Spinal cord (tissue), 9 donors: ENCODE measurements at regions not wholly inside any gene's neighbourhood (a gene's known extent, or its start where the extent isn't known, plus 50 kb on each side); places are given as distances from the start of the nearest gene placed in this dataset.

Experiments used
- DNase-seq, 6 donors: peaks; one replicate each; pipeline versions ENCODE4 v3.0.0 to v3.0.0-alpha.2; 2013 to 2015; ENCODE audit warnings: low spot score in 6 of 6, low read depth in 4 of 6
- H3K27ac ChIP-seq: one replicate; pipeline ENCODE4 v1.5.1; 2013; ENCODE audit warnings: low read depth, low read length, control low read depth
- H3K27me3 ChIP-seq: one replicate; pipeline ENCODE4 v1.6.1; 2013; ENCODE audit warnings: low read length; ENCODE audit not compliant: control insufficient read depth, insufficient read depth
- H3K36me3 ChIP-seq: one replicate; pipeline ENCODE4 v1.6.1; 2013; ENCODE audit warnings: low read length; ENCODE audit not compliant: control insufficient read depth, insufficient read depth
- H3K4me1 ChIP-seq: one replicate; pipeline ENCODE4 v1.6.1; 2013; ENCODE audit warnings: low read length; ENCODE audit not compliant: control insufficient read depth, insufficient read depth
- H3K4me3 ChIP-seq: one replicate; pipeline ENCODE4 v1.5.1; 2013; ENCODE audit warnings: low read depth, low read length, control low read depth
- H3K9me3 ChIP-seq: one replicate; pipeline ENCODE4 v1.6.1; 2013; ENCODE audit warnings: low read length; ENCODE audit not compliant: control insufficient read depth, insufficient read depth
- WGBS: methylation state at CpG from one replicate; pipeline ENCODE4 v1.1.5; 2013; ENCODE audit warnings: missing lambda C conversion rate; ENCODE audit not compliant: insufficient coverage; 5-methylcytosine and 5-hydroxymethylcytosine counted together
- donor health status: healthy.

DNA sequence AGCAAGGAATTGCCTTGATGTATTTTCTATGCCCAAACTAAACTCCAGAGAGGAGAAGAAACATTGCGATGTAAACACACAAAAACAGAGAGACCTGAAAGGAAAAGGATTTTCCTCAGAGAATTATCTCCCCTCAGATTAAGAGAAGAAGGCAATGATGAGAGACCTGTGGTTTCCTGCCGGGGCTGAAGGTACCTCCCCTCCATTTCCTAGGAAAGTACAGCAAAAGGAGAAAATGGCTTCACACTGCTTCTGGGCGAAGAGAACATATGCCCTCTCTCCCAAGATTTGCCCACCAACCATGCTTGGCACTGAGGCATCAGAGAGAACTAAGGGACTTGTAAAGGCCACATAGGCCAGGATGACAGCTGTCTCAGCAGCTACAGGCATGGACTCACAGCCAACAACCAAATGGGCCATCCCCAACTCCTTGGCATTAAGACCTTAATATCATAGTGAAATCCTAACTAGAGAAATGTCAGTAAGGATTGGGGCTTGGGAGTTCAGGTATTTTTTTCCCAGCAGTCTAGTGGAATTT, 523.0 kb downstream of the PTPRC start:
- Histone ChIP-seq H3K4me3 (no peak overlapping the region), H3K9me3 (no peaks in the 10 kb centered on the region), H3K27me3 (no peaks in the 10 kb centered on the region), H3K4me1 (no peaks in the 10 kb centered on the region), H3K27ac (no peak overlapping the region), H3K36me3 (no peaks in the 10 kb centered on the region)
- no peak for DNase-seq
- 100% methylated on average over 1 of the region's 3 CpGs for WGBS

DNA sequence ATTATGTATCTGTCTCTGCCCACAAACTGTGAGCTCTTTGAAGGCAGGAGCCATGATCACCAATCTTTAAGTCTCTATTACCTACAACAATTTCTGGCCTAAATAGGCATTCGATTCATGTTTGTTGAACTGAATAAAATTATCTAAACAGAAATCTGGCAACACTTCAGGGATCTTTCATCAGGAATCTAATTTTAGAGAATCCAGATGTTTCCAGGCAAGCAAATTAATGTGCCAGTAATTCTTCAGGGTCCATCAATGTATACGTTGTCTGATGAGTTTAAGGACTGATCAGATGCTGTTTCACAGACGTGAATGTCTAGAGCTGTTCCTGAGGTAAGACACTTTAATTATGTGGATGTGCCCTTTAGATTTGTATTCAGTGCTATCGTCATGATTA, 524.4 kb downstream of the PTPRC start:
- no peaks in the 10 kb centered on the region for H3K4me1 ChIP-seq
- H3K4me3 ChIP-seq = no peak overlapping the region
- WGBS = 70% methylated on average over 2 of the region's 4 CpGs
- H3K27me3 ChIP-seq = no peaks in the 10 kb centered on the region
- DNase-seq = no peak
- H3K27ac ChIP-seq = no peak overlapping the region
- H3K36me3 ChIP-seq = no peaks in the 10 kb centered on the region
- H3K9me3 ChIP-seq = no peaks in the 10 kb centered on the region

- Histone ChIP-seq H3K9me3 (no peaks in the 10 kb centered on the region), H3K4me1 (no peaks in the 10 kb centered on the region), H3K4me3 (no peak overlapping the region), H3K27ac (no peak overlapping the region), H3K36me3 (no peaks in the 10 kb centered on the region), H3K27me3 (no peaks in the 10 kb centered on the region)
- no peak for DNase-seq
- WGBS = no CpG with 5 or more reads among the region's 1 CpG
Observed at GRCh38 chr1:199163670-199164069, 524.8 kb downstream of the PTPRC start.

DNA sequence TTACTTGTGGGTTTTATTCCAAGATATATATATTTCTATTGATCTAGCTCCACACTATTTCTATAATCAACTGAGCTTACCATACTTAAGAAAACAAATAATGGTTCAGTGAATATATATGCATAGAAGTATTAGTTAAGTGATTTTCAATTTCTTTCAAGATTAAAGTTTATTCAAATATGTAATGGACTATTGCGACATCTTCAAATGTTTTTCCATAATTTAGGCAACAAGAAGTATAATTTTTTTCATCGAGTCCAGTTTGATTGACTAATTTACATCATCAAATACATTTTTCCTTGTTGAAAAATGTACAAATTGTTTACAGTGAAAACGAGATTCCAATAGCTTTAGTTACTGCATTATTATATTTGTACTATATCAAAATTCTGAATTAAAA, 528.6 kb downstream of the PTPRC start:
- no peak for DNase-seq
- no CpG with 5 or more reads among the region's 3 CpGs for WGBS
- H3K4me3 ChIP-seq = no peak overlapping the region
- no peaks in the 10 kb centered on the region for H3K4me1 ChIP-seq
- H3K36me3 ChIP-seq = no peaks in the 10 kb centered on the region
- no peaks in the 10 kb centered on the region for H3K9me3 ChIP-seq
- H3K27ac ChIP-seq = no peak overlapping the region
- H3K27me3 ChIP-seq = no peaks in the 10 kb centered on the region

- H3K9me3 ChIP-seq = no peaks in the 10 kb centered on the region
- DNase-seq = no peak
- no peaks in the 10 kb centered on the region for H3K4me1 ChIP-seq
- no peaks in the 10 kb centered on the region for H3K27me3 ChIP-seq
- no CpG with 5 or more reads among the region's 2 CpGs for WGBS
- no peak overlapping the region for H3K4me3 ChIP-seq
- no peak overlapping the region for H3K27ac ChIP-seq
- no peaks in the 10 kb centered on the region for H3K36me3 ChIP-seq
Observed at GRCh38 chr1:199168888-199169585, 530.2 kb downstream of the PTPRC start.

GRCh38 chr1:199170711-199171110, 531.9 kb downstream of the PTPRC start:
- H3K4me3 ChIP-seq = no peak overlapping the region
- no peaks in the 10 kb centered on the region for H3K36me3 ChIP-seq
- no peaks in the 10 kb centered on the region for H3K27me3 ChIP-seq
- no peaks in the 10 kb centered on the region for H3K4me1 ChIP-seq
- no peaks in the 10 kb centered on the region for H3K9me3 ChIP-seq
- DNase-seq = no peak
- 100% methylated on average over 2 of the region's 3 CpGs for WGBS
- no peak overlapping the region for H3K27ac ChIP-seq

DNA sequence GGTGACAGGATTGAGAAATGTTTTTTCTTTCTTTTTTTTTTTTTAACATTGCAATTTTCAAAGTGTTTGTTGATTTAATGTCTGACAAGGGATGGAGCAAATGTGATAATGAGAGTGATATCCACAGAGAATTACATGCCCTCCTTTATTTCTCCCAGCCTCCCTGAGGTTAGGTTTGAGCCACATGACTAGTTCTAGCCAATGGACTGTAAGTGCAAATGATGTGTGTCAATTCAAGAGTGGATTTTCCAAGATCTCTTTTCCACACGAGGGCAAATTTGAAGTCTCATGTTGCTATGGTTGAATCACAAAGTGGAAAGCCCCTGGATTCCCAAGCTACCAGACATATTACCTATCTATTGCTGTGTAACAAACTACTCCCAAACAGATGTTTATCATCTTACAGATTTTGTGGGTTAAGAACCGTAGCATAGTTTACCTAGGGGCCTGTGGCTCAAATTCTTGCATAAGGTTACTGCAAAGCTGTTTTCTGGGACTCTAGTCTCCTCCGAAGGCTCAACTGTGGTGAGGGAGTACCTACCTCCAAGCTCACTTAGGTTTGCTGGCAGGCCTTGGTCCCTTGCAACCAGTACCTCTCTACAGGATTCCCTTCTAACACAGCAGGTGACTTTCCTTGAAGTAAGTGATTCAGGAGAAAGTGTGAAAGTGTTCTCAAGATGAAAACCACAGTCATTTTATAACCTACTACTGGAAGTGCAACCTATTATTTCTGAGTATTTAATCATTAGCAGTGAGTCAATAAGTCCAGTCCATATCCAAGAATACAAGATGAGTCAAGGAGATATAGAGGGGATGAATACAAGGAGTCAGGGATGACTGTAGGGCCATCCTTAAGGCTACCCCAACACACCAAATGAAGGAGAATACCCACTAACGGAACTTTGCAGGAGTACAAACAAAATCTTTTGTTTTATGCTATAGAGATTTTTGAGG, 533.6 kb downstream of the PTPRC start:
- Histone ChIP-seq H3K36me3 (no peaks in the 10 kb centered on the region), H3K27me3 (no peaks in the 10 kb centered on the region), H3K27ac (no peak overlapping the region), H3K4me3 (no peak overlapping the region), H3K4me1 (no peaks in the 10 kb centered on the region), H3K9me3 (no peaks in the 10 kb centered on the region)
- WGBS = no CpG with 5 or more reads among the region's 4 CpGs
- no peak for DNase-seq

DNA sequence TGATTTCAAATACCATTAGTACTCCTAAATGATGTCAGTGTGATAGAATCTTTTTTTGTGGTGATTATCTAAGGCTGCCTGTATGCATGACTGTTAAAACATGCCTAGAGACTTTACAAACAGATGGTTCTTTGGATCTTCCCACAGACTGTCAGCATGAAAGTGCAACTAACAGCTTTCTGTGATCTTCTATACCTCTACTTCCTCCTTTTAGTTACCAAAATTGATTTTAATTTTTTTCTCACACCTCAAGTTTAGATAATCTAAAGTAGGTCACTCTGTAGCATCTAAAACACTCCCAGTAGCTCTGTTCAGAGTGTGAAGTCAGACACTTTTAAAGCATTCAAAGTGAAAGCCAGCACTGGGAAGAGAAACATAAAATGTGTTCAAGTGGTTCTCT, 534.5 kb downstream of the PTPRC start:
- Histone ChIP-seq H3K4me3 (no peak overlapping the region), H3K27ac (no peak overlapping the region), H3K27me3 (no peaks in the 10 kb centered on the region), H3K9me3 (no peaks in the 10 kb centered on the region), H3K36me3 (no peaks in the 10 kb centered on the region), H3K4me1 (no peaks in the 10 kb centered on the region)
- peak in 2 of 6 donors; percentile 10 to 64 for DNase-seq

DNA sequence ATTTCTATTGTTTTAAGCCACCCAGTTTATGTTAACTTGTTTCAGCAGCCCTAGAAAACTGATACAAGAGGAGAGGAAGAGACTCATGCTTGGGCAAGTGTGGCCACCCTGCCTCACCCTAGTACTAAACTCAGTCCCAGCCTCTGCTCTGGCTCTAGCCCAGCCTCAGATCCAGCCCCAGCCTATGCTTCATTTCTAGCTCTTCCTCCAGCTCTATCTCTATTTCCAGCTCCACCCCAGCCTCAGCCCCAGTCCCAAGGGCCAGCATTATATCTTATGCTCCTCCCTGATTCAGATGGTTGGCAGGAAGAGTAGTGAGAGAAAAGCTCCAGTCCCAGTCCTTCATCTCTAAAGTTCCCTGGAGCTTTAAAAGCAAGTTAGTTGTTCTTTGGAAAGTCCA, 535.5 kb downstream of the PTPRC start:
- no peaks in the 10 kb centered on the region for H3K4me1 ChIP-seq
- no peak for DNase-seq
- H3K27me3 ChIP-seq = no peaks in the 10 kb centered on the region
- H3K9me3 ChIP-seq = no peaks in the 10 kb centered on the region
- H3K27ac ChIP-seq = no peak overlapping the region
- H3K4me3 ChIP-seq = no peak overlapping the region
- no peaks in the 10 kb centered on the region for H3K36me3 ChIP-seq

- peak overlapping the region; percentile 6 for H3K27ac ChIP-seq
- H3K4me1 ChIP-seq = no peaks in the 10 kb centered on the region
- H3K27me3 ChIP-seq = no peaks in the 10 kb centered on the region
- no peak for DNase-seq
- H3K4me3 ChIP-seq = no peak overlapping the region
- no peaks in the 10 kb centered on the region for H3K36me3 ChIP-seq
- H3K9me3 ChIP-seq = no peaks in the 10 kb centered on the region
- WGBS = no CpG with 5 or more reads among the region's 5 CpGs
Observed at GRCh38 chr1:199176713-199177112, 537.9 kb downstream of the PTPRC start.
